Neuronal stem cell (in vitro differentiated cells): ENCODE measurements at regions not wholly inside any gene's neighbourhood (a gene's known extent, or its start where the extent isn't known, plus 50 kb on each side); places are given as distances from the start of the nearest gene placed in this dataset.

Experiments
- DNase-seq: peaks from one replicate; pipeline ENCODE4 v3.0.0-alpha.2; 2013; ENCODE audit warnings: low spot score
- H2AFZ ChIP-seq: one replicate; pipeline ENCODE4 v1.6.1; 2013; ENCODE audit warnings: mild to moderate bottlenecking, low read length, inconsistent platforms
- H2AK5ac ChIP-seq: 2 replicates; pipeline ENCODE4 v1.6.1; 2013; ENCODE audit warnings: low read depth, mild to moderate bottlenecking, inconsistent platforms, low read length, moderate library complexity, mixed read lengths
- H2BK120ac ChIP-seq: 2 replicates; pipeline ENCODE4 v1.6.1; 2013; ENCODE audit warnings: low read depth, mild to moderate bottlenecking, inconsistent platforms, low read length, moderate library complexity, mixed read lengths
- H2BK12ac ChIP-seq: one replicate; pipeline ENCODE4 v1.6.1; 2013; ENCODE audit warnings: low read length, inconsistent platforms
- H2BK15ac ChIP-seq: 2 replicates; pipeline ENCODE4 v1.6.1; 2013; ENCODE audit warnings: mild to moderate bottlenecking, low read length, inconsistent platforms, mixed read lengths
- H2BK5ac ChIP-seq: one replicate; pipeline ENCODE4 v1.6.1; 2013; ENCODE audit warnings: inconsistent platforms, mild to moderate bottlenecking, low read length, moderate library complexity
- H3K14ac ChIP-seq: one replicate; pipeline ENCODE4 v1.6.1; 2013; ENCODE audit warnings: low read length, inconsistent platforms
- H3K18ac ChIP-seq: 2 replicates; pipeline ENCODE4 v1.6.1; 2013; ENCODE audit warnings: low read length, inconsistent platforms
- H3K23ac ChIP-seq: 2 replicates; pipeline ENCODE4 v1.6.1; 2013; ENCODE audit warnings: low read depth, mild to moderate bottlenecking, mixed read lengths, low read length, inconsistent platforms; ENCODE audit not compliant: poor library complexity
- H3K27ac ChIP-seq: replicated peaks from 3 replicates; pipeline ENCODE4 v1.5.1; 2013; ENCODE audit warnings: low read length, inconsistent platforms
- H3K27me3 ChIP-seq, 3 experiments: 2 replicates each; pipeline ENCODE4 v1.6.1; 2013; ENCODE audit warnings: low read length in 3 of 3, mild to moderate bottlenecking in 2 of 3, inconsistent platforms in 1 of 3, low read depth in 1 of 3, mixed read lengths in 1 of 3, moderate library complexity in 1 of 3; ENCODE audit not compliant: control insufficient read depth in 3 of 3, insufficient read depth in 3 of 3
- H3K36me3 ChIP-seq, 2 donors: replicated peaks in 1 of 2; 2 replicates each; pipeline ENCODE4 v1.6.1; 2013; ENCODE audit warnings: low read length in 2 of 2; ENCODE audit not compliant: control insufficient read depth in 2 of 2, insufficient read depth in 2 of 2
- H3K4ac ChIP-seq: 2 replicates; pipeline ENCODE4 v1.6.1; 2013; ENCODE audit warnings: inconsistent platforms, mild to moderate bottlenecking, low read length, moderate library complexity
- H3K4me1 ChIP-seq, 2 donors: 1 replicate in 1 of 2; 2 replicates in 1 of 2; pipeline ENCODE4 v1.6.1; 2013; ENCODE audit warnings: low read length in 2 of 2, low read depth in 1 of 2; ENCODE audit not compliant: control insufficient read depth in 2 of 2, insufficient read depth in 1 of 2
- H3K4me2 ChIP-seq: one replicate; pipeline ENCODE4 v1.6.1; 2013; ENCODE audit warnings: mild to moderate bottlenecking, low read length, inconsistent platforms; ENCODE audit not compliant: insufficient read depth, poor library complexity, severe bottlenecking
- H3K4me3 ChIP-seq, 2 donors: 2 replicates each; pipeline ENCODE4 v1.5.1; 2013; ENCODE audit warnings: low read length in 2 of 2, mild to moderate bottlenecking in 2 of 2, inconsistent platforms in 1 of 2, moderate library complexity in 1 of 2
- H3K79me1 ChIP-seq: one replicate; pipeline ENCODE4 v1.6.1; 2013; ENCODE audit warnings: low read depth, mild to moderate bottlenecking, inconsistent platforms, low read length, moderate library complexity
- H3K9ac ChIP-seq: one replicate; pipeline ENCODE4 v1.6.1; 2013; ENCODE audit warnings: mild to moderate bottlenecking, low read depth, low read length, inconsistent platforms; ENCODE audit not compliant: poor library complexity
- H3K9me3 ChIP-seq, 2 donors: replicated peaks in 1 of 2; 2 replicates each; pipeline versions ENCODE3 to v1.6.1; 2013; ENCODE audit warnings: low read length in 2 of 2, mild to moderate bottlenecking in 2 of 2, inconsistent platforms in 1 of 2, low read depth in 1 of 2, mixed read lengths in 1 of 2, moderate library complexity in 1 of 2; ENCODE audit not compliant: control insufficient read depth in 2 of 2, insufficient read depth in 1 of 2
- H4K8ac ChIP-seq: one replicate; pipeline ENCODE4 v1.6.1; 2013; ENCODE audit warnings: low read depth, mild to moderate bottlenecking, inconsistent platforms, low read length, moderate library complexity
- H4K91ac ChIP-seq: one replicate; pipeline ENCODE4 v1.6.1; 2013; ENCODE audit warnings: low read length, low read depth, mild to moderate bottlenecking, inconsistent platforms; ENCODE audit not compliant: poor library complexity
- WGBS, 2 donors: extraction: QIAGEN DNeasy Blood & Tissue Kit; methylation state at CpG; one replicate each; pipeline ENCODE4 v1.1.7; 2013; ENCODE audit warnings: missing lambda C conversion rate in 2 of 2, mixed read lengths in 1 of 2; ENCODE audit not compliant: insufficient read length in 2 of 2, insufficient replicate concordance in 1 of 2; ENCODE audit errors: extremely low coverage in 2 of 2; 5-methylcytosine and 5-hydroxymethylcytosine counted together

DNA sequence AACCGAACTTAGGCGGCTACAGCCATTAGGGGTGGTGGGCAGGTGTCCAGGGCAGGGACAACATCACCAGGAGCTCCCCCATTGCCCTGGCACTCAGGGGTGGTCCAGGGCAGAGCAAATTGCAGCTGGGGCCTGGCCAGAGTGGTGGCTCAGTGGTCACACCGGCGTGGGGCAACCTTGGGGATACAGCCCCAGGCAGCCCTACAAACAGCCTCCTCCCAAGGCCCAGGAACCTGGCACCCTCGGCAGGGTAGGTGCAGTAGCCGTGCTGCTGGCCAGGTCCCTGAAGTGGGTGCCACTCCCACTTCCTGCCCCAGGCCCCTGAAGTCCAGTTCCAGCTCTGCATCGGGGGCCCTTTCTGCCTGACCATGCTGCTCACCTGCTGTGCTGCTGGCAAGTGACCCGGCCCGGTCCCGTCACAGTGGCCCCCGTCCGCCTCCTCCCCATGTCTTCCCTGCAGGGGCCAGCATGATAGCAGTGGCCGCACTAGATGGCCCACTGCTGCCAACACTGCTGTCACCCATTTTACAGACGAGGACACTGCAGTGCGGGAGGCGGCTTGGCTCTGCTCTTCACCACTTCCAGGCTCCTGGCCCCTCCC lies 712.8 kb downstream of the MATN1 start:
- no peaks in the 10 kb centered on the region for H3K79me1 ChIP-seq
- no peak for DNase-seq
- H4K91ac ChIP-seq: no peak overlapping the region
- H3K27me3 ChIP-seq: no peaks in the 10 kb centered on the region
- H3K4me1 ChIP-seq: no peaks in the 10 kb centered on the region
- peak overlapping the region; percentile 16 for H3K9ac ChIP-seq
- peak overlapping the region; percentile 83 for H2AK5ac ChIP-seq
- H3K4me2 ChIP-seq: no peak overlapping the region
- H3K18ac ChIP-seq: peak overlapping the region; percentile 53
- H3K27ac ChIP-seq: no peak overlapping the region
- peak overlapping the region; percentile 27 for H3K14ac ChIP-seq
- H3K9me3 ChIP-seq: no peaks in the 10 kb centered on the region
- no CpG with 5 or more reads among the region's 16 CpGs for WGBS, 2 donors
- no peak overlapping the region for H2BK12ac ChIP-seq
- H3K4ac ChIP-seq: no peak overlapping the region
- H3K23ac ChIP-seq: peak overlapping the region; percentile 49
- no peaks in the 10 kb centered on the region for H3K36me3 ChIP-seq
- no peak overlapping the region for H2BK5ac ChIP-seq
- no peak overlapping the region for H2AFZ ChIP-seq
- no peak overlapping the region for H4K8ac ChIP-seq
- peak overlapping the region; percentile 69 for H2BK15ac ChIP-seq
- no peak overlapping the region for H2BK120ac ChIP-seq
- H3K4me3 ChIP-seq: no peak overlapping the region

DNA sequence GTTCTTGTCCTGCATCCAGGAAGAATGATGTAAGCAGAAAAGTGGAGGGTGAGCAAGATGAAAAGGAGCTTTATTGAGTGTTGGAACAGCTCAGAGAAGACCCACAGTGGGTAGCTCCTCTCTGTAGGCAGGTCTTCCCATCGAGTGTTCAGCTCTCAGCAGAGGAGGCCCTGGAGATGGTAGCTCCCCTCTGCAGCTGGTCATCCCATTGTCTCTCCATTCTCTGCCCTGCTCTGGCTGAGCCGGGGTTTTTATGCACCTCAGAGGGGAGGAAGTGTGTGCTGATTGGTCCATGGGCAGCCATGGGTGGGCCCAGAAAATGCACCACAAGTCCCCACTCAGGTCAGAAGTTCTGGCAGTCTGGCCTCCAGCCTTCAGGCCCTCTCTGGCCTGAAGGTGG lies 713.7 kb downstream of the MATN1 start:
- H2AFZ ChIP-seq: no peak overlapping the region
- no peak overlapping the region for H3K23ac ChIP-seq
- H2AK5ac ChIP-seq: peak overlapping the region; percentile 66
- no peaks in the 10 kb centered on the region for H3K9me3 ChIP-seq
- H3K18ac ChIP-seq: no peak overlapping the region
- no peak overlapping the region for H3K14ac ChIP-seq
- H3K36me3 ChIP-seq: no peaks in the 10 kb centered on the region
- no peak overlapping the region for H2BK120ac ChIP-seq
- no peak overlapping the region for H3K27ac ChIP-seq
- H4K8ac ChIP-seq: no peak overlapping the region
- DNase-seq: no peak
- H2BK12ac ChIP-seq: no peak overlapping the region
- no peaks in the 10 kb centered on the region for H3K4me1 ChIP-seq
- no peak overlapping the region for H3K9ac ChIP-seq
- H3K4me2 ChIP-seq: no peak overlapping the region
- WGBS, 2 donors: no CpG with 5 or more reads among the region's 2 CpGs
- no peak overlapping the region for H3K4me3 ChIP-seq
- H3K4ac ChIP-seq: no peak overlapping the region
- no peaks in the 10 kb centered on the region for H3K79me1 ChIP-seq
- H2BK5ac ChIP-seq: peak overlapping the region; percentile 48
- no peaks in the 10 kb centered on the region for H3K27me3 ChIP-seq
- no peak overlapping the region for H2BK15ac ChIP-seq
- H4K91ac ChIP-seq: no peak overlapping the region

DNA sequence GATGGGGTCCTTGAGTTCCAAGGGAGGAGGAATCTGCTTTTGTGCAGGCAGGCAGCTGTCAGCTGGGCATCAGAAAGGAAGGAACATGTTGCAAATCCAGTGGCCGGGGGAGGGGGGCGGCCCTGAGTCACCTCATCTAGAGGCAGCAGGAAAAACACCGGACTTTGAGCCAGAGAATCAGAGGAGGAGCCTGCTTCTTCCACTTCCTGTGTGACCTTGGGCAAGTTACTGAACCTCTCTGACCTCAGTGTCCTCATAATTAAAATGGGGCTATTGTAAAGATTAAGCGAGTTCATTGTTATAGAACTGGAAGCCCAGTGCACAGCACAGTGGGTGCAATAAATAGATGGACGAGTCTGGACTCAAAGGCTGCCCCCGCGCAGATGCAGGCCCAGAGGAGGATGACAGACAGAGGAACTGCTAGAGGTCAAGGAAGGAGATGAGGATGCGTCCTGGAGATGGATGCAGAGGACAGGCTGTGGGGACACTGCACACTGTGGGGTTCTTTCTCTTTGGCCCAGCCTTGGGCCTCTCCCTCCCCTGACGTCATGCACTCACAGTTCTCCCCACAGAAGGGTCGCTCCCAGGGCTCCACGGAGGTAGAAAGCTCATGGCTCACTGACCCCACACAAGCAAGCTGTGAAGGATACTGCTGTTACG lies 714.3 kb downstream of the MATN1 start:
- no peak overlapping the region for H2AFZ ChIP-seq
- WGBS, 2 donors: no CpG with 5 or more reads among the region's 12 CpGs

DNA sequence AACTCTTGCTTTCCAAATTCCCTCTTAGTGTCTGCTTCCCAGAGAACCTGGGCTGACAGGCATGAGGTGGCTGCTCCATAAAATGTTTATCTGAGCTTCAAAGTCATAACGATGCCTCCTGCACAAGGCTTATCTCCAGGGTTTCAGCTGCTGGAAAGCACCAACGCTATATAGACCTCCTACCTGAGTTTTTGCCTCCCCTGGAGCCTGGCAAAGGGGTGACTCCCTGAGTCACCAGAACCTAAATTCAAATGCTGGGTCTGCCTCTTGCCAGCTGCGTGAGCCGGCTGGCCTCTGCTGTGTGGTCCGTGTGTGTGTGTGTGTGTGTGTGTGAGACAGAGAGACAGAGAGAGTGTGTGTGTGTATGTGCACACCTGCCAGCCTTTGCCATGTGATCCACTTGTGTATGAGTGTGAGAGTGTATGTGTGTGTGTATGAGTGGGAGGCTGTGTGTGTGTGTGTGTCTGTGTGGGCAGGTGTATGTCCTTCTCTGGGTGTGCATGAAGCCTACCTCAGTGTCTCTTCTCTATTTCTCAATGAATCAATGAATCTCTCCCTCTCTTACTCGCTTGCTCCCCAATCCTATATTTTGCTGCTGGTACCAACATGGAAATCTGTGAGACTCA lies 714.9 kb downstream of the MATN1 start:
- Histone ChIP-seq H4K8ac (no peak overlapping the region), H3K36me3 (no peaks in the 10 kb centered on the region), H2BK12ac (peak overlapping the region; percentile 60), H3K79me1 (no peaks in the 10 kb centered on the region), H3K4me2 (no peak overlapping the region), H3K18ac (peak overlapping the region; percentile 36), H3K27me3 (no peaks in the 10 kb centered on the region), H2AFZ (no peak overlapping the region), H2BK15ac (no peak overlapping the region), H4K91ac (peak overlapping the region; percentile 75), H3K14ac (no peak overlapping the region), H3K4ac (no peak overlapping the region), H3K4me1 (no peaks in the 10 kb centered on the region), H3K23ac (no peak overlapping the region), H3K27ac (no peak overlapping the region), H2BK120ac (no peak overlapping the region), H2AK5ac (no peak overlapping the region), H2BK5ac (no peak overlapping the region), H3K9ac (no peak overlapping the region), H3K4me3 (no peak overlapping the region), H3K9me3 (peaks cover 0 to 2% of the 10 kb centered on the region in 2 donors)
- no CpG with 5 or more reads among the region's 6 CpGs for WGBS, 2 donors
- no peak for DNase-seq

More for the DNA sequence above, 714.3 kb downstream of the MATN1 start:
- Histone ChIP-seq H2BK120ac (no peak overlapping the region), H2BK15ac (no peak overlapping the region), H3K9ac (no peak overlapping the region), H3K14ac (peak overlapping the region; percentile 75), H3K4me3 (no peak overlapping the region), H2BK12ac (no peak overlapping the region), H4K91ac (no peak overlapping the region), H3K4ac (no peak overlapping the region), H3K4me2 (no peak overlapping the region), H3K36me3 (no peaks in the 10 kb centered on the region), H3K23ac (no peak overlapping the region), H3K27ac (no peak overlapping the region), H2AK5ac (peak overlapping the region; percentile 91), H3K9me3 (peaks cover 0 to 2% of the 10 kb centered on the region in 2 donors), H4K8ac (no peak overlapping the region), H2BK5ac (no peak overlapping the region), H3K79me1 (no peaks in the 10 kb centered on the region), H3K18ac (no peak overlapping the region), H3K27me3 (no peaks in the 10 kb centered on the region), H3K4me1 (no peaks in the 10 kb centered on the region)
- DNase-seq: no peak
